ENCODE measurements at regions not wholly inside any gene's neighbourhood (a gene's known extent, or its start where the extent isn't known, plus 50 kb on each side); places are given as distances from the start of the nearest gene placed in this dataset.

GRCh38 chr10:108840944-108841343, 1082.4 kb downstream of the XPNPEP1 start:
- DNase-seq (ENCODE audit: extremely low spot score): no peak
- POLR2A ChIA-PET: no interaction called here
- no peak for TF ChIP-seq CTCF (IDR thresholded peaks at IDR 0.05; ENCODE audit: control extremely low read depth, extremely low read depth, low read depth, missing control alignments)
- CTCF ChIA-PET: interaction anchor here (1.0 kb wide), 1 partner anchor 11 kb away, joined by 3 read pairs; no protein-coding TSS in a partner anchor

GRCh38 chr10:108836362-108836761, 1086.9 kb downstream of the XPNPEP1 start:
- POLR2A ChIA-PET: no interaction called here
- DNase-seq (ENCODE audit: extremely low spot score): no peak
- CTCF ChIA-PET: no interaction called here
- TF ChIP-seq CTCF (IDR thresholded peaks at IDR 0.05; ENCODE audit: control extremely low read depth, extremely low read depth, low read depth, missing control alignments): no peak

- DNase-seq (ENCODE audit: extremely low spot score): no peak
- ChIA-PET POLR2A (no interaction called here), CTCF (no interaction called here)
- TF ChIP-seq CTCF (IDR thresholded peaks at IDR 0.05; ENCODE audit: control extremely low read depth, extremely low read depth, low read depth, missing control alignments): no peak
These were observed 1101.3 kb downstream of the XPNPEP1 start for GRCh38 chr10:108822026-108822425.

GRCh38 chr10:108819302-108819701, 1104.0 kb downstream of the XPNPEP1 start:
- DNase-seq (ENCODE audit: extremely low spot score): no peak
- ChIA-PET CTCF (no interaction called here), POLR2A (no interaction called here)
- no peak for TF ChIP-seq CTCF (IDR thresholded peaks at IDR 0.05; ENCODE audit: control extremely low read depth, extremely low read depth, low read depth, missing control alignments)

- ChIA-PET POLR2A (no interaction called here), CTCF (interaction anchor here (1.7 kb wide), 1 partner anchor 20 kb away, joined by 4 read pairs; no protein-coding TSS in a partner anchor)
- TF ChIP-seq CTCF (IDR thresholded peaks at IDR 0.05; ENCODE audit: control extremely low read depth, extremely low read depth, low read depth, missing control alignments): no peak
- no peak for DNase-seq (ENCODE audit: extremely low spot score)
These were observed 1105.7 kb downstream of the XPNPEP1 start for GRCh38 chr10:108817584-108817983.

GRCh38 chr10:108817135-108817534, 1106.2 kb downstream of the XPNPEP1 start:
- no peak for DNase-seq (ENCODE audit: extremely low spot score)
- ChIA-PET POLR2A (no interaction called here), CTCF (interaction anchor here (1.7 kb wide), 1 partner anchor 20 kb away, joined by 4 read pairs; no protein-coding TSS in a partner anchor)
- TF ChIP-seq CTCF (IDR thresholded peaks at IDR 0.05; ENCODE audit: control extremely low read depth, extremely low read depth, low read depth, missing control alignments): no peak

- DNase-seq (ENCODE audit: extremely low spot score): no peak
- ChIA-PET CTCF (no interaction called here), POLR2A (no interaction called here)
- TF ChIP-seq CTCF (IDR thresholded peaks at IDR 0.05; ENCODE audit: control extremely low read depth, extremely low read depth, low read depth, missing control alignments): no peak
These were observed 1110.4 kb downstream of the XPNPEP1 start for GRCh38 chr10:108812906-108813305.

All from GM10248 (cell line).